ENCODE measurements at regions not wholly inside any gene's neighbourhood (a gene's known extent, or its start where the extent isn't known, plus 50 kb on each side); places are given as distances from the start of the nearest gene placed in this dataset.

- 66 to 73% (median 73%) methylated on average over 13 of the region's 13 CpGs for WGBS, 3 donors
- no peaks in the 10 kb centered on the region for H3K4me1 ChIP-seq (ENCODE audit: insufficient read depth)
- no peaks in the 10 kb centered on the region for H3K27me3 ChIP-seq
- H3K27ac ChIP-seq: no peak overlapping the region
- H3K4me3 ChIP-seq: no peak overlapping the region
- peak in 1 of 5 donors; percentile 7 for DNase-seq
- intact Hi-C loops (cut with DNase I): no loop called here
- no peak for TF ChIP-seq POLR2A (IDR thresholded peaks at IDR 0.05)
- no peaks in the 10 kb centered on the region for H3K9me3 ChIP-seq
- H3K36me3 ChIP-seq: no peaks in the 10 kb centered on the region
Measured at GRCh38 chr22:48351376-48352085, 1476.1 kb downstream of the BRD1 start.

- H3K9me3 ChIP-seq: no peaks in the 10 kb centered on the region
- no peak overlapping the region for H3K27ac ChIP-seq
- WGBS, 3 donors: 59 to 75% (median 64%) methylated on average over 7 of the region's 7 CpGs
- no peaks in the 10 kb centered on the region for H3K4me1 ChIP-seq (ENCODE audit: insufficient read depth)
- no peak overlapping the region for H3K4me3 ChIP-seq
- H3K36me3 ChIP-seq: no peaks in the 10 kb centered on the region
- intact Hi-C loops (cut with DNase I): no loop called here
- H3K27me3 ChIP-seq: no peaks in the 10 kb centered on the region
- TF ChIP-seq POLR2A (IDR thresholded peaks at IDR 0.05) (no peak), CTCF (IDR thresholded peaks at IDR 0.05) (no peak), EP300 (IDR thresholded peaks at IDR 0.05) (no peak)
- DNase-seq: no peak
Measured at GRCh38 chr22:48350456-48350855, 1477.2 kb downstream of the BRD1 start.

GRCh38 chr22:48348855-48349254 is 1478.8 kb downstream of the BRD1 start:
- DNase-seq: no peak
- intact Hi-C loops (cut with DNase I): no loop called here
- 89 to 94% (median 91%) methylated on average over 1 of the region's 1 CpG for WGBS, 3 donors

GRCh38 chr22:48347311-48347710 is 1480.4 kb downstream of the BRD1 start:
- peak in 1 of 5 donors; percentile 13 for DNase-seq
- Histone ChIP-seq H3K4me1 (ENCODE audit: insufficient read depth) (no peaks in the 10 kb centered on the region), H3K27ac (no peak overlapping the region), H3K27me3 (no peaks in the 10 kb centered on the region), H3K36me3 (no peaks in the 10 kb centered on the region), H3K9me3 (no peaks in the 10 kb centered on the region), H3K4me3 (no peak overlapping the region)
- TF ChIP-seq POLR2A (IDR thresholded peaks at IDR 0.05) (no peak), EP300 (IDR thresholded peaks at IDR 0.05) (no peak), CTCF (IDR thresholded peaks at IDR 0.05) (no peak)
- intact Hi-C loops (cut with DNase I): no loop called here
- 53 to 60% (median 56%) methylated on average over 9 of the region's 9 CpGs for WGBS, 3 donors

More at GRCh38 chr22:48348855-48349254, 1478.8 kb downstream of the BRD1 start:
- H3K4me3 ChIP-seq: no peak overlapping the region
- no peaks in the 10 kb centered on the region for H3K36me3 ChIP-seq
- no peak overlapping the region for H3K27ac ChIP-seq
- TF ChIP-seq EP300 (IDR thresholded peaks at IDR 0.05) (no peak), CTCF (IDR thresholded peaks at IDR 0.05) (no peak)
- H3K9me3 ChIP-seq: no peaks in the 10 kb centered on the region
- H3K27me3 ChIP-seq: no peaks in the 10 kb centered on the region
- no peaks in the 10 kb centered on the region for H3K4me1 ChIP-seq (ENCODE audit: insufficient read depth)

GRCh38 chr22:48346911-48347310 is 1480.8 kb downstream of the BRD1 start:
- H3K4me3 ChIP-seq: no peak overlapping the region
- no peaks in the 10 kb centered on the region for H3K36me3 ChIP-seq
- intact Hi-C loops (cut with DNase I): no loop called here
- 80 to 83% (median 80%) methylated on average over 13 of the region's 13 CpGs for WGBS, 3 donors
- no peaks in the 10 kb centered on the region for H3K4me1 ChIP-seq (ENCODE audit: insufficient read depth)
- H3K27ac ChIP-seq: no peak overlapping the region
- H3K27me3 ChIP-seq: no peaks in the 10 kb centered on the region
- H3K9me3 ChIP-seq: no peaks in the 10 kb centered on the region
- peak in 1 of 5 donors; percentile 16 for DNase-seq
- TF ChIP-seq POLR2A (IDR thresholded peaks at IDR 0.05): no peak
- no peak for TF ChIP-seq CTCF (IDR thresholded peaks at IDR 0.05)
- no peak for TF ChIP-seq EP300 (IDR thresholded peaks at IDR 0.05)
